Adipocyte (in vitro differentiated cells): ENCODE measurements at regions not wholly inside any gene's neighbourhood (a gene's known extent, or its start where the extent isn't known, plus 50 kb on each side); places are given as distances from the start of the nearest gene placed in this dataset.
A peak's percentile ranks its signal among the peaks of the same experiment; 100 is the strongest.

Source experiments
- DNase-seq: peaks from one replicate; pipeline ENCODE4 v3.0.0-alpha.2; 2015; ENCODE audit warnings: low read depth
- H3K27me3 ChIP-seq: replicated peaks from 2 replicates; pipeline ENCODE4 v1.7.0; 2013; ENCODE audit warnings: mild to moderate bottlenecking, low read length, moderate library complexity; ENCODE audit not compliant: control insufficient read depth, insufficient read depth
- H3K36me3 ChIP-seq: 2 replicates; pipeline ENCODE4 v1.7.0; 2013; ENCODE audit warnings: low read length, mild to moderate bottlenecking, moderate library complexity; ENCODE audit not compliant: control insufficient read depth, insufficient read depth, severe bottlenecking
- H3K4me1 ChIP-seq: 2 replicates; pipeline ENCODE4 v1.7.0; 2013; ENCODE audit warnings: mild to moderate bottlenecking, low read length, moderate library complexity; ENCODE audit not compliant: control insufficient read depth, insufficient read depth
- H3K4me3 ChIP-seq: 2 replicates; pipeline ENCODE4 v1.7.0; 2013; ENCODE audit warnings: mild to moderate bottlenecking, low read length, moderate library complexity
- H3K9ac ChIP-seq: 2 replicates; pipeline ENCODE4 v1.7.0; 2013; ENCODE audit warnings: mild to moderate bottlenecking, low read length, moderate library complexity
- H3K9me3 ChIP-seq: 2 replicates; pipeline ENCODE4 v1.7.0; 2013; ENCODE audit warnings: mild to moderate bottlenecking, low read length, moderate library complexity; ENCODE audit not compliant: control insufficient read depth

DNA sequence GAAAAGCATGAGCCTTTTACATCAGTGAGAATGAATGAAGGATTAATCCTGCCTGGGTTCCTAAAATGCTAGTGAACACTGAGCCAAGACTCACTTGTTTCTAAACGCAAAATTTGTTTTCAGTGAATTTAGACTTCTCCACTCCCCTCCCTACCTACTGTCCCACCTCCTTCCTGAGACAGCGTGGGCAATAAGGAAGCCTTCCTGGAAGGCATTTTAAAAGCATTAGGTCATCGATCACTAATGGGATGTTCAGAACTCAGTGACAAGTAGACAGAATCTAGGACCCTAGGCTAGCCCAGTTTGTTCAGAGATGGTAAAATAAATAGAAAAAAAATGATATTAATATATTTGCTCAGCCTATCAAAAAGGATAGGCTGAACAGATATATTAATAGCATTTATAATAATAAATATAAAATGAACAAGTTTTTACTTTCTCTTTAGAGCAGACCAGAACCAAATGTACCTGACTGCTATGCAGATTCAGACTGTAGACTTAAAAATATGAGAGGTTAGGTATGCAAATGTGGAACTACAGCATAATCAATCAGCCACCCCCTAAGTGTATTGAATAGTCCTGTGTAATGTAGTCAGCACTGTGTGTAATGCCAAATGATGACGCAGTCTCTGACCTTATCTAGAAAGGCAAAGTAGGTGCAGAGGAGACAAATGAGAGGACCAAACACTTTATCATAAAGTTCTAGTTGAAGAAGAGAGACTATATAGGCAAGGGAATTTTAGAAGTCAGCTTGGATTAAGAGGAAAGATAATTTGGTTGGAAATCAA is 331.1 kb downstream of the GPAT3 start:
- Histone ChIP-seq H3K36me3 (no peaks in the 10 kb centered on the region), H3K9ac (no peak overlapping the region), H3K9me3 (no peaks in the 10 kb centered on the region), H3K4me3 (no peak overlapping the region), H3K4me1 (no peaks in the 10 kb centered on the region), H3K27me3 (peaks cover 13% of the 10 kb centered on the region)
- DNase-seq, result no peak

DNA sequence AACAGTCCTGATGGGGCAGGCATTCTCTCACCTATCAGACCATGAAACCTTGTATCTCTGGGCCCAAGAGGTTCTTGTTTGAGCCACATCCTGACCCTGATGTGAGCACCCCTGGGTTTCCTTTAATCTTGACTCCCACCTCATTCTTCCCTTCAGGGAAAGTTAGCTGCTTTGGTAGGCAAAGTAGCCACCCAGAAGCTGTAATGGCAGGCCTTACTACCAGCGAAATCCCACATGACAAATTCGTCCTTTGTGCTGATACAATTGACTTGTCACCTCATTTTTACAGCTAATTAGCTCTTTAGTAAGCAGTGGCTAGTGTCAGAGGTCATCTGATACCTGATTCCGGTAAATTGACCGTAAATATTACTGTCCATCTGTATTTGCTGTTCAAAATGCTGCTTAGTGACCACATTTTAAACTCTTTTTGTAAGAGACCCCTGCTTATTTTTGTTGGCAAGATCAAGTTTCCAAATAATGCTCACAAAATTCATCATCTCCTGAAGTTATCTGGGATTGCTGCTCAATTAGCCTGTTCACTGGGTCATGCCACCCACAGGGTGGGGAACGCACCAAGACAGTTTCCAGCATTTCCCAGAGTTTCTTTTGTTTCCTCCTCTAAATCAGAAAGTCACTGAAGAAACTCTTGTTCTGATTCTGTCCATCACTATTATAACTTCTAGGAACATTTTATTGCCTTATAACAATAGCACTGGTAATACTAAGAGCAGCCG is 329.7 kb downstream of the GPAT3 start:
- H3K36me3 ChIP-seq, result no peaks in the 10 kb centered on the region
- no peaks in the 10 kb centered on the region for H3K9me3 ChIP-seq
- peaks cover 13% of the 10 kb centered on the region for H3K27me3 ChIP-seq
- DNase-seq, result no peak
- H3K9ac ChIP-seq, result no peak overlapping the region
- no peaks in the 10 kb centered on the region for H3K4me1 ChIP-seq
- no peak overlapping the region for H3K4me3 ChIP-seq

DNA sequence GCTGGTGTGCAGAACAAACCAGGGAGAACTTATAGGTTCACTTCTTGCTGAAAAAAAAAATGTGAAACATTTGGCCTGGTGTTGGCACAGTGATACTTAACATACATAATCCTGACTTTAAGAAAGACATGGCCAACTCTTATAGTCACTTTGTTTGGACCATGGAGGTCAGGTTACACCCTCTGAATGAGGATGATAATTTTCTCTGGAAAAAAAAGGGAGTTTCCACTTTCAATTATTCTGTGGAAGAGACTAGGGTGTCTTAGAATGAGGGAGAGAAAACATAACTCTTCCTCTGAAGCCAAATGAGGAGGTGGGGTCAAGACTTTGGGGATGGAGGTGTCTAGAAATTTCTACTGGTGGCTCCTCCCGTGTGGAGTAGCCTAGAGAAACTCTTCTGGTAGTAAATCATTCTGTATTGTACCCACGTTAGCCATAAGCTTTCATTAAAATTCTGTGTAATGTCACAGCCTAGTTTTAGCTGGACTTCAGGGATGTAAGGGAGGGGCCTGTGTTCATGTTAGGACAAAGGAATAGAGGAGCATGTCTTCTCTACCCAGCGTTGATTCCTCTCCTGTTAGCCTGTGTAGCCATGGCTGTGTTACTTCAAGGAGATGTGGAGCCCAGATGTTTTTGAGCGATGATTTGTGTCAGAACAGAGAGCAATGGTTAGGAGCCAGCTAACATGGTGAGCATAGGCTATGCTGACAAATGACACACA is 328.3 kb downstream of the GPAT3 start:
- Histone ChIP-seq H3K9me3 (no peaks in the 10 kb centered on the region), H3K9ac (no peak overlapping the region), H3K27me3 (peaks cover 11% of the 10 kb centered on the region), H3K4me1 (no peaks in the 10 kb centered on the region), H3K4me3 (no peak overlapping the region), H3K36me3 (no peaks in the 10 kb centered on the region)
- DNase-seq, result no peak

DNA sequence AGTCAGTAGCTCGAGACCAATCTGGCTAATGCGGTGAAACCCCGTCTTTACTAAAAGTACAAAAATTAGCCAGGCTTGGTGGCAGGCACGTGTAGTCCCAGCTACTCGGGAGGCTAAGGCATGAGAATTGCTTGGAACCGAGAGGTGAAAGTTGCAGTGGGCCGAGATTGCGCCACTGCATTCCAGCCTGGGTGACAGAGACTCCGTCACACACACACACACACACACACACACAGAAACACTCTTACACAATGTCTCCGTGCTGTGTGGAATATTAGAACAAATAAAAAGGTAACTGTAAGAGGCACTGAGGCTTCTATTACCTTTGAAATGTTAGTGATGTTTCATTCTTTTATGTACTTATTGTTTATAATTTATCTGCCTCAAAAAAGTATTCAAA is 326.6 kb downstream of the GPAT3 start:
- DNase-seq, result no peak
- Histone ChIP-seq H3K4me1 (no peaks in the 10 kb centered on the region), H3K27me3 (peaks cover 8% of the 10 kb centered on the region), H3K9ac (no peak overlapping the region), H3K9me3 (no peaks in the 10 kb centered on the region), H3K4me3 (no peak overlapping the region), H3K36me3 (no peaks in the 10 kb centered on the region)

DNA sequence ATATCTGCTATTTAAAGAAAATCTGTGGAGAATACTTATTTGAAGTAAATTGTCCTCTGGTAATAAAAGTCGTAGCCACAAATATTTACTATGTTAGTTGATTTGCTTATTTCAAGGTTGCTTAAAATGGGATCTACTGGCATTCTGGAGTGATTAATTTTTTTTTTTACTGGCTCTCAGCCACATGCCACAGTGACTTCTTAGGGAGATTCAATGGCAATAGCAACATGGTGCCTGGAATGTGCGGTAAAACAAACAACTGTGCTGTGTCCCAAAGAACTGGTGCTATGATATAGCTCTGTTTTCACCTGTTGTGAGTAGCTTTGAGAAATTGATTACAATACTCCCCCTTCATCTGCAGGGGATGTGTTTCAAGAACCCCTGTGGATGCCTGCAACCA is 324.3 kb downstream of the GPAT3 start:
- Histone ChIP-seq H3K4me3 (no peak overlapping the region), H3K36me3 (no peaks in the 10 kb centered on the region), H3K27me3 (peaks cover 8% of the 10 kb centered on the region), H3K9ac (no peak overlapping the region), H3K9me3 (no peaks in the 10 kb centered on the region), H3K4me1 (no peaks in the 10 kb centered on the region)
- DNase-seq, result no peak

DNA sequence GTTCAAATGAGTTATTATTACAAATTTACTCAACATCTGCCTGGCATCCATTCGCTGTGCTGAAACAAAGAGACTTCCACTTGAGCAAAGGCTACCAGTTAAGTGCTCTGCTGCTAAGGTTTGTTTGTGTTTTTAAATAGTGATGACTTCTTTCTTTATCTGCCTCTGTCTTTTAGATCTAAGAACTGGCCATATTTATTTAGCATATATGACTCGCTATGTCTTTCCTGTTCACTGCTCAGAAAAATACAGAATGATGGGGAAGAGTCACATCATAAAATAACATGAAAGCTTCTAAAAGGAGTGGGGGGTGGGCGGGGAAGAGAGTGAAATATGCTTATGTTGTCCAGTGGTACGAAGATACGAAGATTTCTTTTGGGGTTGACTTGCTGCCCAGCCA is 322.2 kb downstream of the GPAT3 start:
- DNase-seq, result no peak
- Histone ChIP-seq H3K4me1 (no peaks in the 10 kb centered on the region), H3K36me3 (no peaks in the 10 kb centered on the region), H3K9ac (no peak overlapping the region), H3K9me3 (no peaks in the 10 kb centered on the region), H3K27me3 (no peaks in the 10 kb centered on the region), H3K4me3 (no peak overlapping the region)

DNA sequence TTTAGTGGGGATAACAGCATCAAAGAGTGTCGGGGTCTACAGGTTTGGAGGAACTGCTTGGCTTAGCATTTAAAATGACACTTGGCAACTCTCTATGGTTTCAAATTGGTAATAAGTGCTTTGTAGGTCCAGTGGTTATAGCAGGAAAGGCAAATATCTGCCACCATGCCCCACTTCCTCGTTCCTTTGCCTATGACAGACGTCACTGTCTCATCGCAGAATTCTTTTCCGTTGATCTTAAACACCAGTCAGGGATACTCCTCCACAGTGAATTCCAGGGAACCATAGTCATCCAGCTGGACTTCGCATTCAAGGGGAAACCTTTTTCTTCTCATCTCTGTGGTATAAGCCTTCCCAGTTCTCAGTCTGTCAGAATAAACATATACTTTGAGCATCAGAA is 319.1 kb downstream of the GPAT3 start:
- H3K4me3 ChIP-seq, result no peak overlapping the region
- H3K27me3 ChIP-seq, result no peaks in the 10 kb centered on the region
- peak; percentile 85 for DNase-seq
- no peaks in the 10 kb centered on the region for H3K4me1 ChIP-seq
- no peaks in the 10 kb centered on the region for H3K9me3 ChIP-seq
- H3K36me3 ChIP-seq, result no peaks in the 10 kb centered on the region
- H3K9ac ChIP-seq, result no peak overlapping the region

DNA sequence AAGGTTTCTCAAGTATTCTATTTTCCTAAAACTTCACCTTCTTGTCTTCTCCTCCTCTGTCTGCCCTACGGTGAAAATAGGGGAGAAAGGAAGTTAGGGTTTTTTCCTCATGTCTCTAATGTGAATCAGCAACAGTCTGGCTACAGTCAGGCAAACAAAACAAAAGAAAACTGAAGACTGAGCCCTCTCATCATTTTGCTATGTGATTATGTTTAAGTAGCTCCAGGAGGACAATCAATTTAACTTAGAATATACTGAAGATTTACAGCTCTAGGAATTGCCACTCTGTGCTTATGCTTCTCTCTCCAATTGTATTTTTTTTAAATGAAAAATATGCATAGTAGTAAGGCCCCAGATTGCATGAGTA is 316.2 kb downstream of the GPAT3 start:
- Histone ChIP-seq H3K4me1 (no peaks in the 10 kb centered on the region), H3K36me3 (no peaks in the 10 kb centered on the region), H3K9ac (no peak overlapping the region), H3K27me3 (no peaks in the 10 kb centered on the region), H3K9me3 (no peaks in the 10 kb centered on the region), H3K4me3 (no peak overlapping the region)
- peak; percentile 71 for DNase-seq

DNA sequence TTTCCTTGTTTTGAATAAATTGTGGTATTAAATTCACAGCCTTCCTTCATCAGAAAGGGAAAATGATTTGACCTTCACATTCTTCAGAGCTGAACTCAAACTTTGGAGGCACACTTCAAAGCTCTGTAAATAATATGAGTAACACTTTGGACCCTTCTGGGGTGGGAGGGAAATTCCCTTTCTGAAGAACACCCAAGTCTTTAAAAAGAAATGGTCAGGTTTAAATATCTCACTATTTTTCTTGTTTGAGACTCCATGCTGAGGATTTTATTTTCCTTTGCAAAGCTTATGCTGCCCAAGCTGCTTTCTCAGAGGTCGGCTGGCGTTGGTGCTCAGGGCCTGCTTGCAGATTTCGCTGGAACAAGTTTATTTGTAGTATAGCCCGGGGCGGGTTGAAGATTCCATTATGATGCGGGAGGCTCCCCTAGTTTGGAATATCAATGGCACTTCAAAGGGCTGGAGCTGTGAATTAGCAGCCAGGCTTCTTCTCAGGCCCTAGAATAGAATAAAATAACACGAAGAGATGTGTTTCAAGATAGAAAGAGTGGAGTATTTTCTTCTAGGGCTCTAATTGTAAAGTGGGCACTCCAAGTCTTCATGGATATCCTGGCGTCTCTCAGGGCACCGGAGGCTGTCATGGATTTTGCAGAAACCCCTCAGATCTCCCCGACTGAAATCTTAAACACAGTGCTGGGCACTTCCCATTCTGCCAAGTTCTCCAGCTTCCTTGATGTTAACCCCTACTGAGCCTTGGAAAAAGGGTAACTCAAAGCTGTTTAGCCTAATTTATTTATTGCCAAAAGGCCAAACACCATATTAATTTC is 315.6 kb downstream of the GPAT3 start:
- no peak overlapping the region for H3K9ac ChIP-seq
- H3K9me3 ChIP-seq, result no peaks in the 10 kb centered on the region
- no peaks in the 10 kb centered on the region for H3K36me3 ChIP-seq
- DNase-seq, result peak; percentile 64
- H3K27me3 ChIP-seq, result no peaks in the 10 kb centered on the region
- no peak overlapping the region for H3K4me3 ChIP-seq
- no peaks in the 10 kb centered on the region for H3K4me1 ChIP-seq

DNA sequence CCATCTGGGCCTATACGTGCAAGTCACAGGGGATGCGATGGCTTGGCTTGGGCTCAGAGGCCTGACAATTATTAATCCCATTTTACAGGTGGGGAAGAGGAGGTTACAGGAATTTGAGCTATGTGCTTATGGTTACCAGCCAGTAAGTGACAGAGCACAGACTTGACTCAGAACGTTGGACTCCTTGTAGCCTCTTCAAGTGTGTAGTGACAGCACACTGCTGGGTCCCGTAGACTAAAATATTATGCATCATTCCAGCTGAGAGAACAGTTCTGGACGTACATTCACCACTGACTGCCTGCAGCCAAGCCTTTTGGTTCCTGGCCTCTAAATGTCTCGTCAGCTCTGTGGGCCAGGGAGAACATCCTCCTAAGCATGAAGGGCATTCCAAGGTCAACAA is 314.5 kb downstream of the GPAT3 start:
- DNase-seq, result no peak

More for the DNA sequence above, 314.5 kb downstream of the GPAT3 start:
- H3K4me3 ChIP-seq, result no peak overlapping the region
- no peaks in the 10 kb centered on the region for H3K36me3 ChIP-seq
- no peaks in the 10 kb centered on the region for H3K4me1 ChIP-seq
- H3K9ac ChIP-seq, result no peak overlapping the region
- no peaks in the 10 kb centered on the region for H3K27me3 ChIP-seq
- H3K9me3 ChIP-seq, result no peaks in the 10 kb centered on the region
